Left colon (tissue), 2 donors: ENCODE measurements at regions not wholly inside any gene's neighbourhood (a gene's known extent, or its start where the extent isn't known, plus 50 kb on each side); places are given as distances from the start of the nearest gene placed in this dataset.

Experiments
- ATAC-seq: fragments of 200-7000 bp; cut with Tn5 transposase; one replicate; pipeline ENCODE4 v1.9.1; 2020; ENCODE audit warnings: mild to moderate bottlenecking, moderate library complexity
- DNase-seq, 2 donors: peaks; one replicate each; pipeline ENCODE4 v3.0.0-alpha.2; 2020
- intact Hi-C, 2 donors: fragments of 100-400 bp; cut with DNase I in 1 of 2; cut with micrococcal nuclease in 1 of 2; formaldehyde crosslinking; loops; one replicate each; pipeline versions ENCODE4 v1.11.2 to v1.14.0; 2022; cut with DNase I, micrococcal nuclease
- donor health status: DM: no; HTN: no; CAD: no.
- donor health status: DM: yes; HTN: yes; CAD: no.

DNA sequence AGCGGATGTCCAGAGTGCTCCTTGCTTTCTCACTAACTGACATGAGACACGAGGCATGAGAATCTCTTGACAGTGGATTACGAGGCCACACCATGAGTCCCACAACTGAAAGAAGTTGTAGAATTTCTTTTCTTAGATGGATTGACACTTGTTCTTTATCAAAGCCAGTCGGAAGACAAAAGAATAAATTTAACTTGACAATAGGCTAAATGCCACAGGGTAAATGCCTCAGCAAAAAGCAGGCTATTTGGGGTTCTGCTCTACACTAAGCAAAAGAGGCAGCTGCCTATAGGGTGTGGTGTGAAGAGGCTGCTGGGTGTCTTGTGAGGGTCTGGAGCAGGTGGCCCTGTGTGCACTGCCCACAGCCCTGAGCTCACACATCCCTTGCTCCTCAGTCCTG lies 135.1 kb upstream of the SEMA6D start:
- ATAC-seq (no peak), DNase-seq (no peak)
- intact Hi-C loops: no loop called here

DNA sequence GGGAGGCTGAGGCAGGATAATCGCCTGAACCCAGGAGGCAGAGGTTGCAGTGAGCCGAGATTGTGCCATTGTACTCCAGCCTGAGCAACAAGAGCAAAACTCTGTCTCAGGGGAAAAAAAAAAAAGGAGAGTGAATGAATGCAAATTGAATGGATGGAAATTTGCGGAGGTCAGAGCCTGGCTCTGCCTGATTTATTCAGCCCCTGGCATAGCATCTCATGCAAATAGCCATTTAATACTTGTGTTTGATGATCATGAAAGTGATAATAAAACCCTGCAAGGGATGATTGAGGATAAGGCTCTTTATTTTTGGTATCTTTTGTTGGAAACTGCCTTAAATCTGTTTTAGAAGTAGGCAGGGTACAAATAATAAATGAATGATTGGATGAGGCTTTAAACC lies 133.0 kb upstream of the SEMA6D start:
- intact Hi-C loops: no loop called here

DNA sequence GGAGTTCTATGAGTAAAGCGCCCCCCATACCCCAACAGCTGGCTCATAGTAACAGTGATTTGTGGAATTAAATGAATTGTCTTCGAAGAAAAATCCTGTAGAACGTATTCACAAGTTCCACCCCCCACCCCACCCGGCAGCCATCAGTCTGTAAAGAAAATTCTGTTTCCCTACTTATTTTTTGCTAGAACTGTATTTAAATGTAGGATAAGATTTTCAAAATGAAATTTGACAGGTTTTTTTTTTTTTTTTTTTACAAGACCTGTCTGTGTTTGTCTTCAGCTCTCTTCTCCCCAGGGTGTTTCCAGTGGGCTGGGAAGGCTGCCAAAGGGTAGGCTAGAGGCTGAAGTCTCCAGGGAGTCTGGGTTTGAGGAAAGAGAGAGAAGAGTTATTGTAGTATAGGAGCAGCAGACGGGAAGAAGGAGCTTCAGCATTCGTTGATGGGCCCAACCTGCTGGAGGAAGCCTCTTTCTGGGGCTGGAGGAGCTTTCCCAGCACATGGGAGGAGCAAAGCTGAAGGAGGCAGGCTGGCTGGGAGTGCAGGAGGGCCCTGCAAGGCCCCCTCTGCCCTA lies 130.6 kb upstream of the SEMA6D start:
- DNase-seq: peak; percentile 48 to 78
- intact Hi-C loops: no loop called here
- ATAC-seq: peak; percentile 97

More for the DNA sequence above, 133.0 kb upstream of the SEMA6D start:
- DNase-seq (no peak), ATAC-seq (no peak)

DNA sequence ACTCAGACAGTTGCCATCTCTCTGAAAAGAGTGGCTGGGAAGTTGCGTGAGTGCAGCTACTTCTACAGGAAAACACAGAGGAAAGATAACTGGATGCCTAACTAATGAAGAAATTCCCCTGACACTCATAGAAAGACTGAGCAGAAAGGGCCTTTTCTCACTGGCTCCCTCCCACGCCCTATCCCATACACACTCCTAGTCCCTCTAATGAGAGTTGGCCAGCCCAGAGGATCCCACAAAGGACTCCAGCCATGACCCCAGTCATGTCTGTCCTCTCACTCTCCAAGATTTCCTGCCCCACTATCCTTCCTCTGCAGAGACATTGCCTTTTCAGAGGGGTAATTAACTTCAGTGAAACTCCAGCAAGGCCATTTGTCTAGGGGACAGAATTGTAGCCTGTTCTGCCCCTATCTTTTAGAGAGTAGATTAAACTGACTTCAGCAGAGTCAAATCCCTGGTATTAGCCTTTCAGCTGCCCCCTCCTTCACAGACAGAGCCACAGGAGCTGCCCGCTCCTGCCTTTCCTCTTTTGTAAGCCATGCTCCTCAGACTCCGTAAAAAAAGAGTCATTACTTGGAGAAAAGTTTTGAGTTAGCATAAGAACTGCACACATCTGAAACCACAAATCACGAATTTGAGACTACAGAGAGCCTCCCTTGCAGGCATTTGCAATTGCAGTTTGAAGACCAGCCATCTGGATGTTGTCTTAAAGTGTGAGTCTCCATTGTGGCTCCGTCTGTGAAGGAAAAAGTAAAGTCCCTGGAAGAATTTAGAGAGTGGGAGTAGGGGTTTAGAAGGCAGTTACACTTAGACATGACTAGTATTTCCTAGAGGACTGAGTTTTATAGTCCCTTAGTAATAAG lies 129.1 kb upstream of the SEMA6D start:
- ATAC-seq (no peak), DNase-seq (no peak)
- intact Hi-C loops: no loop called here

DNA sequence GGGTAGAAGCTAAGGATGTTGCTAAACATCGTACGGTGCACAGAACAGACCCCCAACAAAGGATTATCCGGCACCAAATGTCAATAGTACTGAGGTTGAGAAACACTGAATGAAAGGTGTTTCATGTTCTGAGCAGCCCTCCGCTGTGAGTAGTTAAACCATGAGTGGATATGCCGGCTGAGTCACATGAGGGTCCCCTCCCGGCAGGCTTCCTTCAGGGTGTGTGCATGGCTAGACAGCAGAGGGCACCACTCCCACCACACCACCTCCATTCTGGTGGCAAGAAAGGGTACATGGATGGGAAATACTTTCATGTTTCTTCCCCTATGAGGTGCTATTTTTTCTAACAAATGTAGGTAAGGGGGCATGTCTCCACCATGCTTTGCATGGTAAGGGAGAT lies 128.3 kb upstream of the SEMA6D start:
- ATAC-seq (no peak), DNase-seq (no peak)
- intact Hi-C loops: no loop called here

DNA sequence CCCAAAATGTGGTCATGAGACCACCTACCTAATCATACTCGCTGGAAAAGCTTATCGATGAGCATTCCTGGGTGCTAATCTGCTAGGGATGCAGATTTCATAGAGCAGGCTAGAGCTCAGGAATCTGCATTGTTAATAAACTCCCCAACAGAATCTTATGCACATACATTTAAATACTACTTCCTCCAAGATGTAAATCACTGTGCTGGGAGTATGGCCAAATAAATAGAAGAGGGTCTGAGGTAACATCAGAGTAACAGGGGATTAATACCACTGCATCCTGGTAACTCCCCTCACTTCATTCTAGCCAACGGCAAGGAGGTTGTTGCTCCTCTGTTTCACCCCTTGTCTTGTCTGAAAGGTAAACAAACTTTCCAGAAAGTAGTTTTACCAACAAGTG lies 118.3 kb upstream of the SEMA6D start:
- ATAC-seq (no peak), DNase-seq (no peak)
- intact Hi-C loops: no loop called here

DNA sequence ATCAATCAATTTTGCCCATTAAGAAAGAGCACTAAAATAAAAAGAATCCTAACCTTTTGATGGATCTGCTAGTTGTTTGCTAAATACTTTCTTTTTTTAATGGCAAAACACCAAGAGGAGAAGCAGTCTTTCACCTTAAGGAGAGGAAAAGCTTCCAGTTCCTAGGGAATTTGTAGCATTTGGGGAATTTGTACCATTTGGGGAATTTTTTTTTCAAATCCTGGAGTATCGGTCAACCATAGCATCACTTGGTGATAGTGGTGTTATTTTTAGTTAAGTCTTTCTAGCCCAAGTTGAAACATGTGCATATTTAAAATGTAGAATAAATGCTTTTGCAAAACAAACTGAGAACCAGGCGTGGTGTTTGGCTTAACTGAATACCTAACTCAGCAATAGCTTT lies 117.5 kb upstream of the SEMA6D start:
- ATAC-seq: no peak
- no peak for DNase-seq
- intact Hi-C loops: no loop called here

DNA sequence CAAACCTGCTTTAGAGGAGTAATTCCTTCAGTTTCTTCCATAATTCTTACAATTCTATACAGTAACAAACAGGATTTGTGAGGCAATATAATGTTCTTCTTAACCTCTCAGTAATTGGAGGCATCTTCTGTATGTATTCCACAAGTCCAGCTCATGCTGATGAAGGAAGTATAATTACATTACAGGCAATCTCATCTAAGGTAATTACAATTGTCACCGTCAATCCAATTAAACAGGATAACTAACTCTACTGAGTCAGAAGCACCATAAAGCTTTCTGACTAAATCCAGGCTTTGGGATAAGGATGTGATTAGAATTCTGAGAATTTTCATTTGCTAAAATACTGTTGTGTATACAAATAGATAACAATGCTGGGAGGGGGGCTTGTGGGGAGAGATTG lies 115.2 kb upstream of the SEMA6D start:
- peak; percentile 85 for ATAC-seq
- intact Hi-C loops: no loop called here
- DNase-seq: no peak

DNA sequence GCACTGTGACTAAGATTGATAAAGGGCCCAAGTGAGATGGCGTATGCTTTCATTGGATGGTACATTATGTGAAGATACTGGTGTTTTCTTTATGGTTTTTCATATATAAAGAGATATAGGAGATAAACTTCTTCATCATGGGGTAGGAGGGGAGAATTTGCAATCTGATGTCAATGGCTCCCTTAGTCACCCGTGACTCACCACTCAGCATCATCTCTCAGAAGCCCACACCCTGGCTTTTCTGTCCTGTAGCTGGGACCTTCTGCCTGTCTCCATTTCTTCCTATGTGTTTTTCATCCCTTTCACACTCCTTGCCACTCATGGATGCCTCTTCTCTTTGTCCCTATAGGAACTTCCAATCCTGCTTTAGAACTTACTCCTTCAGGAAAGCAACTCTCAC lies 114.3 kb upstream of the SEMA6D start:
- intact Hi-C loops: no loop called here
- ATAC-seq: no peak
- DNase-seq: no peak

DNA sequence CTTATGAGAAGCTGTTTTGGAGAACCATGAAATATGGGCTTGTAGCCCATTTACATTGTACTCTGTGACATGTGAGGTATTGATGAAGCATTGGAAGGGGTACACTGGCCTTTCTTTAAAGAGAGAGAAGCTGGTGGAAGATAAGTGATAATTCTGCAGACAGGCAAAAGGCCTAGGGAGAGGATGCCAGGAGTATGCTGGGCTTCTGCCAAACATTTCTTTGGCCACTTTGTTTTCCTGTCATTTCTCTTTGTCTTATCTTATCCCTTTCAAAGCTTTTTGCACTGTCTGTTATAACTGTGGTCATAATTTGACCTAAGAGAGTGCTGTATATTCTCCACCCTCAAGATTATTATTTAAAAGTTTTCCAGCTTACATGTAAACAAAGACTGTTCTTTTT lies 109.6 kb upstream of the SEMA6D start:
- no peak for DNase-seq
- intact Hi-C loops: no loop called here
- no peak for ATAC-seq

DNA sequence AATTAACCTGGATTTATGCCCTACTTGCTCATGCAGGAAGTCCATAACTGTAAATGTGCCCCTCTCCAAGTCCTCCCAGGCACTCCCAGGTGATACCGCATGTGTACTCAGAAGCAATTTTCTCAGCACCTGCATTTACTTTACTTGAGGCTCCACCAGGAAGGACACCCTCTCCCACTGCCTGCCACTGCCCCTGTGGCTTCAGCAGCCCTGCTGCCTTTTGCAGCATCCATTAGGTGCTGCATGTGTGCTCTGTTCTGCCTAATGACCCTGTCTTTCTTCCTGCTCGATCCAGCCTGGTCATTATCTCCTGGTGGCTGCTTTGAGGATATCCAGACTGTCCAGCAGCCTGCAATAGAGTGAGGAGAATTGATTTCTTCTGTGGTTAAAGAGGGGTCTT lies 107.6 kb upstream of the SEMA6D start:
- peak; percentile 96 for ATAC-seq
- DNase-seq: peak; percentile 23 to 31
- intact Hi-C loops: no loop called here

DNA sequence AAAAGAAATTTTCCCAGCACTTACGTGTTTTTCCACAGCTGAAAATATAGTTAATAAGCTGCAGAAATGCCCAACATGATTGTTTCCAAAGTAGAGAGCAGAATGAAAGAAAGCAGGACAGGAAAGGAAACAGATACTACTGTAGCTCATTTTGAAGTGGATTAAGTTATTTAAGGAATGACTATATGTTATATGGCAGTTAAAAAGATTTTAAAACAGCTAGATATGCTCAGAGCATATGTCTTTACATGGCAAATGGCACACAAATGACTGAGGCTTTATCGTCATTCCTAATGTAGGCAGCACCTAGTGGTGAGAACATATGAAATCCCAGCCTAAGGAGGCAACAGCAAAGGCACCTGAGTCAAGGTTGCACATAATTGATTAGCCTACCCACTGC lies 106.6 kb upstream of the SEMA6D start:
- intact Hi-C loops: no loop called here

DNA sequence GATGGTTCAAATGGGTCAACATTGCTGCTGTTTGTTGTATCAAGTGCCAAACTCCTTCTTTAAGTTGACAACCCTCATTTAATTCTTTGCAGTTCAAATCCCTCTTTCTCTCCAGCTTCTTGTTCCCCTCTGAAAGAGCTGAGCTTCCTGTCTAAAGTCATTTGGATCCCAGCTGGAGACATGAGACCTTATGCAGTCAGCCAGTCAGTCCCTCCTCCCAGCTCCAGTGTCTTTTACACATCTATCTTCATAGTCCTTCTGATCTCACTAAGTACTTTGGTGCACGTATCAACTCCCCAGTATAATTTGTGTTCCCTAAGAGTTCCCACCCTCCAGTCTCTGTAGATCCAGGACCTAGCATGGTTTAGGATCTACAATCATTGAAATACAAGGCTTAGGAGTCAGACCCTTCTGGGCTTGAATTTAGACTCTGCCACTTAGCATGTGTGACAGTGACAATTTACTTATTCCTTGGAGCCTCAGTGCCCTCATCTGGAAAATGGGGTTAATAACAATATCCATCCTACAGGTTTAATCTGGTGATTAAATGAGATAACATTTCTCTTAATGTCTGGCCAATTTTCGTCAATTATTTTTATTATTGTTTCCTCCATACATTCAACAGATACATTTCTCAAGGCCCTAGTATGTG lies 102.8 kb upstream of the SEMA6D start:
- DNase-seq (no peak), ATAC-seq (no peak)
- intact Hi-C loops: no loop called here

More for the DNA sequence above, 106.6 kb upstream of the SEMA6D start:
- ATAC-seq (no peak), DNase-seq (no peak)

DNA sequence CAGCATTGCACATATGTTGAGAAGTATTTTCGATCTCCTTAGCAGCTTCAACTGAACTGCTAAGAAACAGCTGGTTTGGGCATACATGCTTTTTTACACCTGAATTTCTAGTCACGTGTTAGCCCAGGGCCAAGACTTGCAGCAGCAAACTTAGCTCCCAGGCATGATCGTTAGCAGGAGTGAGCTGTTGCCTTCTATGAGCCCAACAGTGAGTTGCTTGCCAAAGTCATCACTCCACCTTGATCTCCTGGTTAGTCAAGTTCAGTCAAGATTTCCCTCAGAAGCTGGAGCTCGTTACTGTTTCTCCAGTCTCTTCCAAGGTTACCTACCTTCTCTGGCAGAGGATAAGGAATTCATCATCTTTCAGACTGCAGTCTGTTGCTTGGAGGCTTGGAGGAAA lies 100.4 kb upstream of the SEMA6D start:
- no peak for ATAC-seq
- intact Hi-C loops: no loop called here
- no peak for DNase-seq

DNA sequence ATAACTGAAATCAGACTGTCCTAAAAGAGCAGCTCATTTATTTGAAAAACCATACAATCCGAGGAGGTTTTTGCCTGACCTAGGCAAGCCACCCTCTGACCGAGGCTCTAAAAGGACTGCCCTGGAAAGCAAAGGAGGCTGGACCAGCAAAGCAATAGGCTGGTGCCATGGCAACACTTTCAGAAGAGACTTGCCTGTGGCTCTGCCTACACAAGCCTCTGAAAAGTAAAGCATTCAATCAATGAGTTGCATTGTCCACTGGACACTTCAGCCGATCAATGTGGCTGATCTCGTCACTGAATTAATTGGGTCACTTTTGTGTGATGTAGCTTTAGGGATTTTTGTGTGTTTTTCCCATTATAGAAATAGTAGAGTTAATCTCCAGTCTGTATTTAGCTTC lies 99.1 kb upstream of the SEMA6D start:
- ATAC-seq: no peak
- DNase-seq: no peak
- intact Hi-C loops: no loop called here

DNA sequence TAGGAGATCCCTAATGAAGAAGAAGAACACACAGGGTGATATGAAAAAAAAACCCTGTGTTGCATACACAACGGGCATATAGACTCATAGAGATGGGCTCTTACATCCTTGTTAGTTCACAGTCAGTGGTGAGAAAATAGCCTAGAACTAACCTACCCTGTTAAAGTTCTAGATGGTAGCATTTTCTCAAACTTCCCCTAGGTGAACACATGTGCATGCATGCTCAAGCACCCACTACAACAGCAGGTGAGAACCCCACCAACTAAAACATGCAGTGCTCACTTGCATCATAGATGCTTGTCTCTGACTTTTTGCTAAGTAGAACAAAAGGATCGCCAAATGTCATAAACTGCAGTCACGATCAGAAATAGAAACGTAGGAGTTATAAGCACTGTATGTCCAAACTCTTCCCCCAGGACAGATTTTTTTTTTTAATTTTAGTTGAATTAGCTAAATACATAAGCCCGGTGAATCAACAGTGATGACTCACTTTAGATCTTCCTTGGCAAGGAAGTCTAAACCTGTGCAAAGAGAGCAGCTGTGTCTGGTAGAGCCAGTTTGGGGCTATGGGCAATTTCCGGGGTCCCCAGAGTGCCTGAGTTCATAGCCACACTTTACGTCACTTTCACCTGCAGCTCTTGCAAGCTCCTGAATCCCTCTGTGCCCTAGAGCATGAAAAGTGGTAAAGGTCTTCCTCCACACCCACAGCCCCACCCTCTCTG lies 96.2 kb upstream of the SEMA6D start:
- DNase-seq (no peak), ATAC-seq (peak; percentile 68)
- intact Hi-C loops: no loop called here

DNA sequence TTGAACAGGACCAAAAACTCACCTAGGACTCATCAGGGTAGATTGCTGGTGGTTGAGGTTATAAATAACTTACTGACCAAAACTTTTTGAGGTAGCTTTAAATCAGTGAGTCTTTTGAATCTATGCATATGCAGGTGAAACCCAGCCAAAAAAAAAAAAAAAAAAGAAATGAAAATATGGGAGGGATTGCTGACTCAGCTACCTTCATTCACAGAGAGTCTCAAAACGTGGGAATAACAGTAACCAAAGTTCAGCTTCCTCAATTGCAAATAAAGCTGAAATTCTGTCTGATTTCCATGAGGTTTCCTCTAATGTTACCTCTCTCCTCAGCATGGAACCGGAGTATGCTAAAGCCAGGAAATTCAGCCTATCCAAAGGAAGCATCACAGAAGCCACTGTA lies 95.2 kb upstream of the SEMA6D start:
- no peak for DNase-seq
- no peak for ATAC-seq
- intact Hi-C loops: no loop called here

DNA sequence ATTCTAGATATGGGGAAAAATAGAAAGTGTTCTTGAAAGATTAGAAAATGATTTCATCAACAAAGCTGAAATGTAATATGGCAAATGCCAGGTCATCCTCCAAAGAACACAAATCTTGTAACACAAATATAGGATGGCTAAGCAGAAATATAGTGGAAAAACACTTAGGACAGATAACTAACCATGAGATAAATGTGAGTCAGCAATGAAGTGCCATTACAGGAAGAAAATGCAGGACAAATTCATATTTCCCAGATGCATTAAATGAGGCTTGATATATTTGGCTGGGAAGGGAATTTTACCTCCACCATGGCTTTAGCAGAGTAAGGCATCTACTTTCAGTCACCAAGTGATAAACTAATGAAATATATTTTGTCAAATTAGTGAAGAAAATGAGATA lies 92.8 kb upstream of the SEMA6D start:
- no peak for ATAC-seq
- intact Hi-C loops: no loop called here

DNA sequence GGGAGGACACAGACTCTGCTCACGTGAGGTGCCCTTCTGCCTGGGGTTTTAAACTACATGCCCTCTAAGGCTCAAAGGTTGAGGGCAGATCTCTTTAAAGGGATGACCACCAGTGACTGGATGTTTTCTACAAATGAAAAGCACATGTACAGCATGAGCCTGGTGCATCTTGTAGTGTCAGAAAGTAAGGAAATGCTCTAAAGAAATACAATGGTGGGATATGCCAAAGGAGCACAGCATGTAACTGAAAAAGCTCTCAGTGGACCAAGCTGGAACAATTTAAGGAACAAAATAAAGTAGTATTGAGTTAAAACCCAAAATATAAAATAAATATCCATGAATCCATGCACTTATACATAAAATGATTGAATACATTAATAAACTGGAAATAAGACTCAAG lies 78.3 kb upstream of the SEMA6D start:
- intact Hi-C loops: no loop called here
- no peak for DNase-seq
- ATAC-seq: no peak

More for the DNA sequence above, 92.8 kb upstream of the SEMA6D start:
- no peak for DNase-seq

DNA sequence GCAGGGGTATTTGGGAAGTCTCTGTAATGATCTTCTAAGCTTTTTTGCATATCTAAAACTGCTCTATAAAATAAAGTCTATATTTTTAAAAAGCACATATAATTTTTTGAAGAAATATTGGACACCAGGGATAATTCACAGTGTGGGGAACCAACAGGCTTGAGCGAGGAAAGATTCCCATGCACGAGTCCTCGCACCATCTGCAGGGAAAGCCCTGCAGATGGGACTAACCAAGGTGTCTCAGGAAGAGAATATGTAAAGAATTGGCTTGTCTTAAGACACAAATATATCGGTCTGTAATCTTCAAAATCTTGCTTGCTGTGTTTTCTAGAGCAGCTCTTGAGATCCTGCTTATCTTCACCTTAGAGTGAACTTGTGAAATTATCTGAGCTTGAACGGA lies 77.2 kb upstream of the SEMA6D start:
- no peak for ATAC-seq
- intact Hi-C loops: no loop called here

More for the DNA sequence above, 77.2 kb upstream of the SEMA6D start:
- no peak for DNase-seq
